Activated T-cell treated with anti-CD3 and anti-CD28 coated beads, Interleukin-2, amount 50 U/mL, for 48 hours (primary cell): ENCODE measurements at regions not wholly inside any gene's neighbourhood (a gene's known extent, or its start where the extent isn't known, plus 50 kb on each side); places are given as distances from the start of the nearest gene placed in this dataset.

Experiments used
- DNase-seq, 2 experiments: peaks; one replicate each; pipeline ENCODE4 v3.0.0-alpha.2; 2020

GRCh38 chr5:156237361-156237760 lies 89.6 kb upstream of the SGCD start:
- no peak for DNase-seq

- DNase-seq, result no peak
Observed at GRCh38 chr5:156239800-156240199, 87.2 kb upstream of the SGCD start.

DNA sequence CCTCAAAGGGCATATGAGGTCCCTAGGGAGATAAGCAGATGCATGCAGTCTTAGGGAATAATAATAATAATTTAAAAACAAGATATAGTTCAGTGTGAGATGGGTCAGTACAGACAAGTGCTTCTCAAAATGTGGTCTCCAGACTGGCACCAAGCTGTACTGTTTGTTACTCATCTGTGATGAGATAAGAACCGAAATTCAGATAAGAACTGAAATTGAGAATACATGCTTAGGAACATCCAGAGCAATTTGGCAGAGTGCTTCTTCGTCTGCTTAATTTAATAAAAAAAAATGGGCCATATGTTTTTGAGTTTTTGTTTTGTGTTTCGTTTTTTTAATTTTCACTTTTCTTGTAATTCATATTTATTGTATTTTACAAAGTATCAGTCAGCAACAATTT lies 86.5 kb upstream of the SGCD start:
- DNase-seq, result no peak

DNA sequence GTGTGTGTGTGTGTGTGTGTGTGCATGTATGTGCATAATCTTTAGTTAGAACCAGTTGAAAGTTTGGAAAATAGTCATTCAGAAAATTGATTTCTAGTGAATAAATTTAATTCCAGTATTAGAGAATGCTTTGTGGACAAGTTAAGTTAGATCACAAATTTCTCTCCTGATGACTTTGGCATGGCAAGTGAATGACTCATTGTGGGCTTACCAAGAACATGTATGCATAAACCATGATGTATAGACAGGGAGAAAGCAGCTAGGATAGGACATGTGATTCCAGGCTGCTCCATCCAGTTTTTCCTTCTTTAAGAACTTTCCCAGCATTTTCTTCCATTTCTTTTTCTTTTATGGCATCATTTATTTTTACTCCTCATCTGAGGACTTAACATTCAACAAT lies 85.7 kb upstream of the SGCD start:
- no peak for DNase-seq

DNA sequence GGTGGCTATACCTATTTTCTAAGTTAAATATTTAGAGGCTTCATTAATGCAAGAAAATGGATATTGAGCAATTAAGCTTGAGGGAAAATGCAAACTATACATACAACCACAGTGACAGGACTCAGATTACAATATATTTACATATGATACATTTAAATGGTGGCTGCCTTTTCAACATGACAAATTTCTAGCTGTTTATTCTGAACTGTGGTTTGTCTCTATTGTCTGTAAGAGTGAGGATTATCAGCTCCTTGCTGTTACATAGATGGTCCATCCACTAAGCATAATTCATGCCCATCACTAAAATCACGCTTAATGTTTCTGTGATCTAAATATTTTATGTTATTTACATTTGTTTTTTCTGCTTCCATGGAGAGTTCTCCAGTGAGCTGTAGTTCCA lies 81.1 kb upstream of the SGCD start:
- no peak for DNase-seq

DNA sequence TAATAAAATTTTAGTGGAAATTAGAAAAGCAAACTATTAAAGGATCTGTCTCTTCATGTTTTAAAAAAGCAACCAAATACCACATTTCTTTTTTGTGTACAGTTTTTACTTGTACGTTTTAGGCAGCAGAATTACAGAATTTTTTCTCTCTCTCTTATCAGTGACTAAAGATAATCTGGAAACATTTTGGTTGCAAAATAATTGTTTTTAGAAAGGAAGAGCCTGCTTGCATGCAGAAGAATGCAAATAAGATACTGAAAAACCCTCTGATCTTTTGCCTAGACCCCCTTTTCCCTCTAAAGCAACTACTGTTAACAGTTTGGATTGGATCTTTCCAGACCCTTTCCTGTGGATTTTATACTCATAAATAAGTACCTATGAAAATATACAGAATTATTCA lies 75.9 kb upstream of the SGCD start:
- no peak for DNase-seq

- no peak for DNase-seq
Observed at GRCh38 chr5:156253130-156253529, 73.8 kb upstream of the SGCD start.

GRCh38 chr5:156254196-156254595 lies 72.8 kb upstream of the SGCD start:
- DNase-seq, result no peak

GRCh38 chr5:156256642-156257041 lies 70.3 kb upstream of the SGCD start:
- no peak for DNase-seq

DNA sequence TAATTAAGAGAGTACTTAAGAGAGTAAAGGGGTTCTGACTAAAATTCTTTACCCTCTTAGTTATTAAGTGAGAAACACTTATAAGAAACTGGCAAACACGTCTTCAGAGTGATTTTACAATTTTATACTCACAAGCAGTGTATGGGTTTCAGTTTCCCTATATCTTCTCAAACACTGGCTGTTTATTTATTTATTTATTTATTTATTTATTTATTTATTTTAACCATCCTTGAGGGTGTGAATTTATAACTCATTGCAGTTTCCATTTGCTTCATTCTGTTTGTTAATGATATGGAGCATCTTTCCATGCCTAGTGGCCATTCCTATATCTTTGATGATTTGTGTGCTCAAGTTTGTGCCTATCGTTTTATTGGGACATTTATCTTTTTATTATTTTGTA lies 68.0 kb upstream of the SGCD start:
- no peak for DNase-seq

GRCh38 chr5:156259618-156260017 lies 67.3 kb upstream of the SGCD start:
- DNase-seq, result no peak

DNA sequence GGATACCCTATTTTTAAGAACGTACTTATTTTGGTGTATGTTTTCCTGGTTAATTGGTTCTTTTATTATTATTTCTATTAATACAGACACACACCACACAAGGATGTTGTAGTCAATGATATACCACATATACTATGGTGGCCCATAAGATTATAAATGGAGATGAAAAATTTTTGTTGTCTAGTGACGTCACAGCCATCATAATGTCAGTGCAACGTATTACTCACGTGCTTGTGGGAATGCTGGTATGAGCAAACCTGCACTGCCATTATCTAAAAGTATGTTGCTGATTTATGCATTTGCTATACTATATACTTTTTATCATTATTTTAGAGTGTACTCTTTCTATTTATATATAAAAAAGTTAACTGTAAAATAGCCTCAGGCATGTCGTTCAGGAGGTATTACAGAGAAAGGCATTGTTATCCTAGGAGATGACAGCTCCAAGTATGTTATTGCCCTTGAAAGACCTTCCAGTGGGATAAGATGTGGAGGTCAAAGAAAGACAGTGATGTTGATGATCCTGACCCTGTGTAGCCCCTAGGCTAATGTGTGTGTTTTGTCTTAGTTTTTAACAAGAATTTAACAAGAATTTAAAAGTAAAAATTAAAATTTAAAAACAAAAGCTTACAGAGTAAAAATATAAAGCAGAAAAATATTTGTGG lies 65.6 kb upstream of the SGCD start:
- no peak for DNase-seq

DNA sequence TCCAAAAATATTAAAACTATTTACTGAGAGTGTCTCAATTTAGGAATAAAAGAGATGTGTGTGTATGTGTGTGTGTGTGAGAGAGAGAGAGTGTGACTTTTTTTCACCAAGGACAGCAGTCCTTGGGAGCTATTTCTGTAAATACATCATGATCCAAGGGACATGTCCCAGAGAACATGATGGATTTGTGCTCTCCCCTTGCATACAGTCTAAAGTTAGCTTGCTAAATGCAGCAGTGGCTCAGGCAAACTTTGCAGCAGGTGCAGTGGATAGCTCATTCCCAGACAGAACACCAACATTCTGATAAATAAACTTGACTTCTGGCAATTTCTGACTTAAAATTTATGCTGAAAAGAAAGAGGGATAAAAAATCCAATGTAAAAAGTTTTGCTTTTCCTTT lies 55.4 kb upstream of the SGCD start:
- no peak for DNase-seq

GRCh38 chr5:156272139-156272538 lies 54.8 kb upstream of the SGCD start:
- no peak for DNase-seq

GRCh38 chr5:156273325-156273724 lies 53.6 kb upstream of the SGCD start:
- no peak for DNase-seq

- DNase-seq, result no peak
Observed at GRCh38 chr5:156274453-156274852, 52.5 kb upstream of the SGCD start.
